WTC11 (cell line): ENCODE measurements at regions not wholly inside any gene's neighbourhood (a gene's known extent, or its start where the extent isn't known, plus 50 kb on each side); places are given as distances from the start of the nearest gene placed in this dataset.

Source experiments
- ATAC-seq: fragments of 200-7000 bp; cut with Tn5 transposase; 2 replicates; pipeline ENCODE4 v1.10.0; 2021; ENCODE audit warnings: mild to moderate bottlenecking, moderate library complexity
- CTCF ChIA-PET: fragments of 300-600 bp; sonication (Branson Sonifier 250); formaldehyde crosslinking; loops from one replicate; lab custom pipeline; 2021; ENCODE audit warnings: antibody characterized with exemption; lab: Charles Lee
- POLR2A ChIA-PET: fragments of 350-600 bp; sonication (Branson Sonifier 250); formaldehyde crosslinking; loops from one replicate; lab custom pipeline; 2021; ENCODE audit warnings: antibody characterized with exemption; lab: Charles Lee
- DNase-seq: peaks from one replicate; pipeline ENCODE4 v3.0.0; 2021; ENCODE audit warnings: low spot score
- H3K27ac Mint-ChIP-seq: 2 replicates; pipeline ENCODE4 v1.8.0; 2021; ENCODE audit warnings: mixed read lengths
- H3K27me3 Mint-ChIP-seq: 2 replicates; pipeline ENCODE4 v1.8.0; 2021; ENCODE audit warnings: low read depth, mild to moderate bottlenecking, moderate library complexity, mixed read lengths
- H3K36me3 Mint-ChIP-seq: 2 replicates; pipeline ENCODE4 v1.8.0; 2021; ENCODE audit warnings: mixed read lengths
- H3K4me1 Mint-ChIP-seq: 2 replicates; pipeline ENCODE4 v1.8.0; 2022; ENCODE audit warnings: mixed read lengths
- H3K4me3 Mint-ChIP-seq: 2 replicates; pipeline ENCODE4 v1.8.0; 2021; ENCODE audit warnings: mild to moderate bottlenecking, moderate library complexity, mixed read lengths
- H3K9me3 Mint-ChIP-seq: 2 replicates; pipeline ENCODE4 v1.8.0; 2021; ENCODE audit warnings: mixed read lengths
- CREB1 ChIP-seq: sonication (generic); formaldehyde crosslinking; IDR thresholded peaks from 2 replicates; pipeline ENCODE4 v1.8.0; 2023; ENCODE audit warnings: mild to moderate bottlenecking, missing genetic modification reagents
- FOXP1 ChIP-seq: sonication (generic); formaldehyde crosslinking; IDR thresholded peaks from 2 replicates; pipeline ENCODE4 v1.8.0; 2022; ENCODE audit warnings: missing genetic modification reagents, mild to moderate bottlenecking, moderate library complexity, borderline replicate concordance
- ZNF121 ChIP-seq: sonication (generic); formaldehyde crosslinking; IDR thresholded peaks from 2 replicates; pipeline ENCODE4 v1.8.0; 2023; ENCODE audit warnings: missing genetic modification reagents
- ZNF219 ChIP-seq: sonication (generic); formaldehyde crosslinking; IDR thresholded peaks from 2 replicates; pipeline ENCODE4 v1.8.0; 2023; ENCODE audit warnings: missing genetic modification reagents, mild to moderate bottlenecking, borderline replicate concordance
- ZNF317 ChIP-seq: sonication (generic); formaldehyde crosslinking; IDR thresholded peaks from 2 replicates; pipeline ENCODE4 v1.8.1; 2023; ENCODE audit warnings: low read depth, mild to moderate bottlenecking, moderate library complexity, missing genetic modification reagents, borderline replicate concordance
- ZNF416 ChIP-seq: fragments of 250-450 bp; sonication (Bioruptor Pico); IDR thresholded peaks from 2 replicates; pipeline ENCODE4 v1.9.0; 2021; ENCODE audit warnings: mild to moderate bottlenecking, inconsistent platforms
- TF ChIP-seq, protein P1 (sequence below): sonication (generic); formaldehyde crosslinking; conservative IDR thresholded peaks from 2 replicates; pipeline ENCODE4 v1.8.1; 2023; ENCODE audit warnings: mild to moderate bottlenecking, low read depth, missing genetic modification reagents, moderate library complexity
- TF ChIP-seq, protein P2 (sequence below): fragments of 250-450 bp; sonication (Bioruptor Pico); IDR thresholded peaks from 2 replicates; pipeline ENCODE4 v1.9.0; 2021; ENCODE audit warnings: mild to moderate bottlenecking
- TF ChIP-seq, protein P3 (sequence below): fragments of 250-450 bp; sonication (Bioruptor Pico); IDR thresholded peaks from 2 replicates; pipeline ENCODE4 v1.9.0; 2021; ENCODE audit warnings: moderate library complexity, mild to moderate bottlenecking, inconsistent platforms, borderline replicate concordance
- TF ChIP-seq, protein P4 (sequence below): sonication (generic); formaldehyde crosslinking; IDR thresholded peaks from 2 replicates; pipeline ENCODE4 v1.8.1; 2023; ENCODE audit warnings: mild to moderate bottlenecking, missing genetic modification reagents
- TF ChIP-seq, protein P5 (sequence below): sonication (generic); formaldehyde crosslinking; IDR thresholded peaks from 2 replicates; pipeline ENCODE4 v1.8.0; 2022; ENCODE audit warnings: missing genetic modification reagents

DNA sequence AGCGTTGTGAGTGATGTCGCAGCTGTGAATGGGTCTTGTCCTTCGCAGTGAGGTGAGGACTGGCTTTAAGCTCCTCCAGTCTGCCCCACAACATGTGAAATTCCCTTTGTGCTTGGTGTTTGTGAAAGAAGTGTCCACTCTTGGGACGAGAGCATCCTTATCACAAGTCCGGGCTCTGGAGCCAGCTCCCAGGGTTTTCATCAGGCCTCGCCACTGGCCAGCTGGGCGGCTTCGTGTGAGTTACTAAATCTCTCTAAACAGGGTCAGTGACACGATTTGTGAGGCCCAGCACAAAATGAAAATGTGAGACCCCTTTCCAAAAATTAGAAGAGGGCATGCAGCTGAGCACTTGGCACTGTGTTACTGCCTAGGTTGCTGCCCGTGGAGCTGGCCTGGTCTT, 115.9 kb downstream of the VAPA start:
- DNase-seq (no peak), ATAC-seq (no peak)
- ChIA-PET POLR2A (no interaction called here), CTCF (no interaction called here)
- peaks cover 8% of the 10 kb centered on the region for H3K4me1 Mint-ChIP-seq
- H3K27me3 Mint-ChIP-seq, result peaks cover 4% of the 10 kb centered on the region; the same call in 1 of the 2 replicates
- no peaks in the 10 kb centered on the region for H3K36me3 Mint-ChIP-seq
- no peak overlapping the region for H3K27ac Mint-ChIP-seq
- H3K4me3 Mint-ChIP-seq, result no peak overlapping the region
- TF ChIP-seq, protein P1, sequence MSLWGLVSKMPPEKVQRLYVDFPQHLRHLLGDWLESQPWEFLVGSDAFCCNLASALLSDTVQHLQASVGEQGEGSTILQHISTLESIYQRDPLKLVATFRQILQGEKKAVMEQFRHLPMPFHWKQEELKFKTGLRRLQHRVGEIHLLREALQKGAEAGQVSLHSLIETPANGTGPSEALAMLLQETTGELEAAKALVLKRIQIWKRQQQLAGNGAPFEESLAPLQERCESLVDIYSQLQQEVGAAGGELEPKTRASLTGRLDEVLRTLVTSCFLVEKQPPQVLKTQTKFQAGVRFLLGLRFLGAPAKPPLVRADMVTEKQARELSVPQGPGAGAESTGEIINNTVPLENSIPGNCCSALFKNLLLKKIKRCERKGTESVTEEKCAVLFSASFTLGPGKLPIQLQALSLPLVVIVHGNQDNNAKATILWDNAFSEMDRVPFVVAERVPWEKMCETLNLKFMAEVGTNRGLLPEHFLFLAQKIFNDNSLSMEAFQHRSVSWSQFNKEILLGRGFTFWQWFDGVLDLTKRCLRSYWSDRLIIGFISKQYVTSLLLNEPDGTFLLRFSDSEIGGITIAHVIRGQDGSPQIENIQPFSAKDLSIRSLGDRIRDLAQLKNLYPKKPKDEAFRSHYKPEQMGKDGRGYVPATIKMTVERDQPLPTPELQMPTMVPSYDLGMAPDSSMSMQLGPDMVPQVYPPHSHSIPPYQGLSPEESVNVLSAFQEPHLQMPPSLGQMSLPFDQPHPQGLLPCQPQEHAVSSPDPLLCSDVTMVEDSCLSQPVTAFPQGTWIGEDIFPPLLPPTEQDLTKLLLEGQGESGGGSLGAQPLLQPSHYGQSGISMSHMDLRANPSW (CRISPR knock-in tag), result no peak
- no peak for TF ChIP-seq ZNF416 (CRISPR knock-in tag)
- TF ChIP-seq ZNF121, result no peak
- TF ChIP-seq, protein P2, sequence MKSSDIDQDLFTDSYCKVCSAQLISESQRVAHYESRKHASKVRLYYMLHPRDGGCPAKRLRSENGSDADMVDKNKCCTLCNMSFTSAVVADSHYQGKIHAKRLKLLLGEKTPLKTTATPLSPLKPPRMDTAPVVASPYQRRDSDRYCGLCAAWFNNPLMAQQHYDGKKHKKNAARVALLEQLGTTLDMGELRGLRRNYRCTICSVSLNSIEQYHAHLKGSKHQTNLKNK (CRISPR knock-in tag), result no peak
- no peak for TF ChIP-seq CREB1 (CRISPR knock-in tag)
- TF ChIP-seq FOXP1 (CRISPR knock-in tag), result no peak
- peaks cover 4% of the 10 kb centered on the region; the same call in 1 of the 2 replicates for H3K9me3 Mint-ChIP-seq

DNA sequence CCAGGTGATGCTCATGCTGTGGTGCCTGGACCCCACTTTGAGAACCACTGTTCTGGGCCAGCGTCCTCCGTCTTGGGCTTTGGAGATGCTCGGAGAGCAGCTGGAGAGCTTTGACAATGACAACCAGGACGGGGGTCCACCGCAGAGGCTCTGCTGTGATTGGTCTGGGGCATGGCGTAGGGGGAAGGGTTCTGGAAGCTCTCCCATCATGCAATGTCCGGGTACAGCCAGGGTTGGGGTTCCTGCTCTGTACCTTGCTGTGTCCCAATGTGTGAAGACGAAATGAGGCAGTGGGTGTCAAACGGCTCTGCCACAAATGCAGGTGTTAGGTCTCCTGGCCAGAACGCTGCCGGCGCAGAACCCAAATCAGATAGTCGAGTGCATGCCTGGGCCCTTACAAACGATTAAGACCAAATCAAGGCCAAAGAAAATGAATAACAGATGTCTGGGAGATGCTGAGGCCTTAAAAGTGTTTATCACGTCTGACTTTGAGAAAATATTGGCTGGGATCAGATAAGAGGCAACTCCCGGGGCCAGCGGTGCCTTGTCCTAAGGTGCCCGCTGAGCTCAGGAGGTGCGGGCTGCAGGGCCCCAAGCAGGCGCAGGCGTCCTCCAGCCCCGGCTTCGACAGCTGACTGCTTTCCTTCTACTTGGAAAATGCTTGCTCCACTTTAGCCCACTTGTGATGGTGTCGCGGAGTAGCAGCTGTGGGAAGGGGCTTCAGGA, 117.2 kb downstream of the VAPA start:
- Mint-ChIP-seq H3K4me1 (peaks cover 11% of the 10 kb centered on the region), H3K36me3 (no peaks in the 10 kb centered on the region), H3K9me3 (peaks cover 2% of the 10 kb centered on the region; the same call in 1 of the 2 replicates), H3K27ac (no peak overlapping the region), H3K4me3 (no peak overlapping the region), H3K27me3 (peaks cover 4% of the 10 kb centered on the region; the same call in 1 of the 2 replicates)
- ChIA-PET CTCF (interaction anchor here (0.9 to 2.2 kb wide), 6 partner anchors 62 to 487 kb away, joined by 3 to 10 read pairs (median 5); no protein-coding TSS in a partner anchor), POLR2A (no interaction called here)
- ATAC-seq (no peak), DNase-seq (no peak)
- TF ChIP-seq ZNF219 (CRISPR knock-in tag), result no peak
- TF ChIP-seq, protein P3, sequence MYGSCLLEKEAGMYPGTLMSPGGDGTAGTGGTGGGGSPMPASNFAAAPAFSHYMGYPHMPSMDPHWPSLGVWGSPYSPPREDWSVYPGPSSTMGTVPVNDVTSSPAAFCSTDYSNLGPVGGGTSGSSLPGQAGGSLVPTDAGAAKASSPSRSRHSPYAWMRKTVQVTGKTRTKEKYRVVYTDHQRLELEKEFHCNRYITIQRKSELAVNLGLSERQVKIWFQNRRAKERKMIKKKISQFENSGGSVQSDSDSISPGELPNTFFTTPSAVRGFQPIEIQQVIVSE (CRISPR knock-in tag), result no peak
- TF ChIP-seq, protein P4, sequence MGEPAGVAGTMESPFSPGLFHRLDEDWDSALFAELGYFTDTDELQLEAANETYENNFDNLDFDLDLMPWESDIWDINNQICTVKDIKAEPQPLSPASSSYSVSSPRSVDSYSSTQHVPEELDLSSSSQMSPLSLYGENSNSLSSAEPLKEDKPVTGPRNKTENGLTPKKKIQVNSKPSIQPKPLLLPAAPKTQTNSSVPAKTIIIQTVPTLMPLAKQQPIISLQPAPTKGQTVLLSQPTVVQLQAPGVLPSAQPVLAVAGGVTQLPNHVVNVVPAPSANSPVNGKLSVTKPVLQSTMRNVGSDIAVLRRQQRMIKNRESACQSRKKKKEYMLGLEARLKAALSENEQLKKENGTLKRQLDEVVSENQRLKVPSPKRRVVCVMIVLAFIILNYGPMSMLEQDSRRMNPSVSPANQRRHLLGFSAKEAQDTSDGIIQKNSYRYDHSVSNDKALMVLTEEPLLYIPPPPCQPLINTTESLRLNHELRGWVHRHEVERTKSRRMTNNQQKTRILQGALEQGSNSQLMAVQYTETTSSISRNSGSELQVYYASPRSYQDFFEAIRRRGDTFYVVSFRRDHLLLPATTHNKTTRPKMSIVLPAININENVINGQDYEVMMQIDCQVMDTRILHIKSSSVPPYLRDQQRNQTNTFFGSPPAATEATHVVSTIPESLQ (CRISPR knock-in tag), result no peak
- TF ChIP-seq ZNF317, result no peak
- TF ChIP-seq, protein P5, sequence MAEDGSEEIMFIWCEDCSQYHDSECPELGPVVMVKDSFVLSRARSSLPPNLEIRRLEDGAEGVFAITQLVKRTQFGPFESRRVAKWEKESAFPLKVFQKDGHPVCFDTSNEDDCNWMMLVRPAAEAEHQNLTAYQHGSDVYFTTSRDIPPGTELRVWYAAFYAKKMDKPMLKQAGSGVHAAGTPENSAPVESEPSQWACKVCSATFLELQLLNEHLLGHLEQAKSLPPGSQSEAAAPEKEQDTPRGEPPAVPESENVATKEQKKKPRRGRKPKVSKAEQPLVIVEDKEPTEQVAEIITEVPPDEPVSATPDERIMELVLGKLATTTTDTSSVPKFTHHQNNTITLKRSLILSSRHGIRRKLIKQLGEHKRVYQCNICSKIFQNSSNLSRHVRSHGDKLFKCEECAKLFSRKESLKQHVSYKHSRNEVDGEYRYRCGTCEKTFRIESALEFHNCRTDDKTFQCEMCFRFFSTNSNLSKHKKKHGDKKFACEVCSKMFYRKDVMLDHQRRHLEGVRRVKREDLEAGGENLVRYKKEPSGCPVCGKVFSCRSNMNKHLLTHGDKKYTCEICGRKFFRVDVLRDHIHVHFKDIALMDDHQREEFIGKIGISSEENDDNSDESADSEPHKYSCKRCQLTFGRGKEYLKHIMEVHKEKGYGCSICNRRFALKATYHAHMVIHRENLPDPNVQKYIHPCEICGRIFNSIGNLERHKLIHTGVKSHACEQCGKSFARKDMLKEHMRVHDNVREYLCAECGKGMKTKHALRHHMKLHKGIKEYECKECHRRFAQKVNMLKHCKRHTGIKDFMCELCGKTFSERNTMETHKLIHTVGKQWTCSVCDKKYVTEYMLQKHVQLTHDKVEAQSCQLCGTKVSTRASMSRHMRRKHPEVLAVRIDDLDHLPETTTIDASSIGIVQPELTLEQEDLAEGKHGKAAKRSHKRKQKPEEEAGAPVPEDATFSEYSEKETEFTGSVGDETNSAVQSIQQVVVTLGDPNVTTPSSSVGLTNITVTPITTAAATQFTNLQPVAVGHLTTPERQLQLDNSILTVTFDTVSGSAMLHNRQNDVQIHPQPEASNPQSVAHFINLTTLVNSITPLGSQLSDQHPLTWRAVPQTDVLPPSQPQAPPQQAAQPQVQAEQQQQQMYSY (CRISPR knock-in tag), result no peak
